Muscle layer of duodenum (tissue), 2 donors: ENCODE measurements at regions not wholly inside any gene's neighbourhood (a gene's known extent, or its start where the extent isn't known, plus 50 kb on each side); places are given as distances from the start of the nearest gene placed in this dataset.

ENCODE experiments used
- H3K27ac ChIP-seq: one replicate; pipeline ENCODE4 v1.7.0; 2013; ENCODE audit warnings: mild to moderate bottlenecking, low read length
- H3K27me3 ChIP-seq: one replicate; pipeline ENCODE4 v1.7.0; 2013; ENCODE audit warnings: low read depth, mild to moderate bottlenecking, control low read depth, low read length
- H3K36me3 ChIP-seq, 2 donors: one replicate each; pipeline ENCODE4 v1.7.0; 2013; ENCODE audit warnings: low read length in 2 of 2, control low read depth in 1 of 2, mild to moderate bottlenecking in 1 of 2; ENCODE audit not compliant: insufficient read depth in 2 of 2, control insufficient read depth in 1 of 2
- H3K4me1 ChIP-seq, 2 donors: one replicate each; pipeline ENCODE4 v1.7.0; 2013; ENCODE audit warnings: low read length in 2 of 2, mild to moderate bottlenecking in 2 of 2, control low read depth in 1 of 2, moderate library complexity in 1 of 2; ENCODE audit not compliant: insufficient read depth in 2 of 2, control insufficient read depth in 1 of 2
- H3K4me3 ChIP-seq, 2 donors: one replicate each; pipeline ENCODE4 v1.7.0; 2013; ENCODE audit warnings: low read length in 2 of 2, low read depth in 1 of 2, mild to moderate bottlenecking in 1 of 2
- H3K9me3 ChIP-seq, 2 donors: one replicate each; pipeline ENCODE4 v1.7.0; 2013; ENCODE audit warnings: low read length in 2 of 2, control low read depth in 1 of 2, mild to moderate bottlenecking in 1 of 2; ENCODE audit not compliant: control insufficient read depth in 1 of 2
- donor health status: healthy.

DNA sequence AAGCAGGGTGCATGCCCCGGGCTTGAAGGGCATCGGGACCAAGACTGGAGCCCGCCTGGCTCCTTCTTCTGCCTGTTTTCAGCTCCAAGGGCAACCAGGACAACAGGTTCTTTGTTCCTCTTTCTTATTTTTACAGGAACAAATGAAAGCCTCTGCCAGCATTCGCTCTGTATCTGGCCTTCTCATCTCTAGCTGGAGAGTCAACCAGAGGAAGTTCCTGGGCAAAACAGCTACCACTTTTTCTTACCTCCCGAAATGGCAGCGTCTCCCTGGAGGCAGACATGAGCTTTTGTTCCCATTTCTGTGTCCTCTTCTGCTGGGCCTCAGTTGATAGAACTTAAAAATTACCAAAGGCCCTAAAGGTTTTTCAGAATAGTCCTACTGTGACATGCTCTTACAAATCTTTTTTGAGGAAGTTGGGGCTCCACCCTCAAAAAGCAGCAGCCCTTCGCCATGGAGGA is 74.1 kb upstream of the NAA20 start:
- Histone ChIP-seq H3K4me3 (no peak overlapping the region), H3K9me3 (no peaks in the 10 kb centered on the region), H3K36me3 (peaks cover 3 to 13% of the 10 kb centered on the region in 2 donors), H3K27me3 (no peaks in the 10 kb centered on the region), H3K27ac (peak overlapping the region; percentile 58), H3K4me1 (peaks cover 14 to 24% of the 10 kb centered on the region in 2 donors)

- no peak overlapping the region for H3K4me3 ChIP-seq
- peaks cover 14 to 25% of the 10 kb centered on the region in 2 donors for H3K4me1 ChIP-seq
- H3K36me3 ChIP-seq: peaks cover 5 to 19% of the 10 kb centered on the region in 2 donors
- no peaks in the 10 kb centered on the region for H3K9me3 ChIP-seq
- H3K27me3 ChIP-seq: no peaks in the 10 kb centered on the region
- H3K27ac ChIP-seq: no peak overlapping the region
Observed at GRCh38 chr20:19944772-19945459, 72.2 kb upstream of the NAA20 start.

- Histone ChIP-seq H3K36me3 (peaks cover 7 to 11% of the 10 kb centered on the region in 2 donors), H3K27ac (no peak overlapping the region), H3K27me3 (no peaks in the 10 kb centered on the region), H3K4me3 (no peak overlapping the region), H3K9me3 (no peaks in the 10 kb centered on the region), H3K4me1 (peaks cover 14 to 25% of the 10 kb centered on the region in 2 donors)
Observed at GRCh38 chr20:19945732-19946670, 71.2 kb upstream of the NAA20 start.

- H3K27me3 ChIP-seq: no peaks in the 10 kb centered on the region
- no peak overlapping the region for H3K4me3 ChIP-seq
- H3K4me1 ChIP-seq: peaks cover 14 to 19% of the 10 kb centered on the region in 2 donors
- no peaks in the 10 kb centered on the region for H3K9me3 ChIP-seq
- H3K36me3 ChIP-seq: peaks cover 9 to 13% of the 10 kb centered on the region in 2 donors
- no peak overlapping the region for H3K27ac ChIP-seq
Observed at GRCh38 chr20:19947611-19948264, 69.4 kb upstream of the NAA20 start.

GRCh38 chr20:19949195-19949867 is 67.8 kb upstream of the NAA20 start:
- no peaks in the 10 kb centered on the region for H3K27me3 ChIP-seq
- H3K4me1 ChIP-seq: peaks cover 12 to 13% of the 10 kb centered on the region in 2 donors
- no peaks in the 10 kb centered on the region for H3K9me3 ChIP-seq
- no peak overlapping the region for H3K4me3 ChIP-seq
- H3K36me3 ChIP-seq: peaks cover 9 to 18% of the 10 kb centered on the region in 2 donors
- no peak overlapping the region for H3K27ac ChIP-seq

GRCh38 chr20:19950042-19950441 is 67.1 kb upstream of the NAA20 start:
- no peak overlapping the region for H3K27ac ChIP-seq
- H3K27me3 ChIP-seq: no peaks in the 10 kb centered on the region
- no peaks in the 10 kb centered on the region for H3K9me3 ChIP-seq
- H3K36me3 ChIP-seq: peaks cover 9 to 18% of the 10 kb centered on the region in 2 donors
- no peak overlapping the region for H3K4me3 ChIP-seq
- H3K4me1 ChIP-seq: peaks cover 5 to 13% of the 10 kb centered on the region in 2 donors

GRCh38 chr20:19952392-19952791 is 64.8 kb upstream of the NAA20 start:
- Histone ChIP-seq H3K9me3 (no peaks in the 10 kb centered on the region), H3K27me3 (no peaks in the 10 kb centered on the region), H3K36me3 (peaks cover 17 to 29% of the 10 kb centered on the region in 2 donors), H3K4me1 (peaks cover 0 to 4% of the 10 kb centered on the region in 2 donors), H3K27ac (no peak overlapping the region), H3K4me3 (no peak overlapping the region)

- Histone ChIP-seq H3K4me3 (no peak overlapping the region), H3K9me3 (no peaks in the 10 kb centered on the region), H3K27me3 (no peaks in the 10 kb centered on the region), H3K36me3 (peaks cover 26 to 37% of the 10 kb centered on the region in 2 donors), H3K27ac (no peak overlapping the region), H3K4me1 (no peaks in the 10 kb centered on the region)
Observed at GRCh38 chr20:19953606-19954005, 63.6 kb upstream of the NAA20 start.

DNA sequence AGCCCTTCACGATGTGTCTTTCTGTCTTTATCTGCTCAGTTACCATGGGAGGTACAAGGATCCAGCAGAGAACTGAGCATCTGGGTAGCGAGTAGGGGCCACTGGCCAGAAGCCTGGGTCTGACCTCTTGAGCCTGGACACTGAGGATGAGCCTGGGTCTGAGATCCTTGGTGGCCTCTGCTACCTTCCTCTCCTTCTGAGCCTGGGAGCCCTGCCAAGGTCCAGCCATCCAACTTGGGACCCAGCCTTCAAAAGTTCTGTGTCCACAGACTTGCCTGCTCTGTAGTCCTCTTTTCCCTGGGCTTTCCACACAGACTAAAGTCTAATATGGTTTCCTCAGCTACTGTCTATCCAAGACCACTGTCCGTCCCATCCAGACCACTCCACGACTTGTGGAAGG is 60.2 kb upstream of the NAA20 start:
- no peak overlapping the region for H3K27ac ChIP-seq
- no peaks in the 10 kb centered on the region for H3K27me3 ChIP-seq
- no peaks in the 10 kb centered on the region for H3K4me1 ChIP-seq
- H3K36me3 ChIP-seq: peaks cover 48 to 54% of the 10 kb centered on the region in 2 donors
- no peaks in the 10 kb centered on the region for H3K9me3 ChIP-seq
- H3K4me3 ChIP-seq: no peak overlapping the region

DNA sequence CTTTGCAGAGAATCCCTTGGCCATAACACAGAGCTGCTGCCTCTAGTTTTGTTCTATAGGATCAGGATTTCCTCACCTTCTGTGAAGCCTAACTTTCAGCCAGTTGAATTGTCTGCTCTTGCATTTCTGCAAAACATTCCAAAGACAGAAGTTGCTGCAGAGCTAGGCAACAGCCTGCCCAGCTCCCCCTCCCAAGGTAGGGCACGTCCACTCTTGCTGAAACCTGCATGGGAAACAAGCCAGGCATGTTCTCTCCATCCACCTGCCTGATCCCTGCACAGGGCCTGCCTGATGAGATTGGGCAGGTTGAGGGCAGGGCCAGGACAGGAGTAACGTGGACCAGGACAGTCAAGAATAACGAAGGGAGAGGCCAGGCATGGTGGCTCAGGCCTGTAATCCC is 58.9 kb upstream of the NAA20 start:
- H3K27ac ChIP-seq: no peak overlapping the region
- H3K4me1 ChIP-seq: no peaks in the 10 kb centered on the region
- H3K36me3 ChIP-seq: peaks cover 48 to 50% of the 10 kb centered on the region in 2 donors
- H3K4me3 ChIP-seq: no peak overlapping the region
- H3K9me3 ChIP-seq: no peaks in the 10 kb centered on the region
- H3K27me3 ChIP-seq: no peaks in the 10 kb centered on the region
